Right lung (tissue), 2 donors: ENCODE measurements at regions not wholly inside any gene's neighbourhood (a gene's known extent, or its start where the extent isn't known, plus 50 kb on each side); places are given as distances from the start of the nearest gene placed in this dataset.
A peak's percentile ranks its signal among the peaks of the same experiment; 100 is the strongest.

ENCODE experiments used
- DNase-seq, 2 donors: peaks; one replicate each; pipeline ENCODE4 v3.0.0-alpha.2; 2013

GRCh38 chr19:29263305-29264135 lies 50.6 kb upstream of the UQCRFS1 start:
- DNase-seq, result peak in 1 of 2 donors; percentile 13

DNA sequence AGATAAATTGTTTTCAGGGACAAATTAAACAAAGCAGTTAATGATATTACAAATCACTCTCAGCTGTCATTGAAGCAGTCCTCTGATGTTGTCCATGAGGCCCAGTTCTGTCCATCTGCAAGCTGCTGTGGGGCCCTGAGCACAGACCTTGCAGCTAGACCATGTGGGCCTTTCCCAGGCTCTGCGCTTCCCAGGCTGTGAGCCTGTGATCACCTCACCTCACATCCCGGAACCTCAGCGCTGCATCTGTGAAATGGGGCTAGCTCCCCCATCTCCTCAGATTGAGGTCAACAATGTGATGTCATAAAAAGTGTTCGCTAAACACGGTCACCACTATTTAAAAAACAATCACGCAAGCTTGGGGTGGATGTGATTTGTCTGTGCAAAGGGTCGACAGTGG lies 51.9 kb upstream of the UQCRFS1 start:
- no peak for DNase-seq

DNA sequence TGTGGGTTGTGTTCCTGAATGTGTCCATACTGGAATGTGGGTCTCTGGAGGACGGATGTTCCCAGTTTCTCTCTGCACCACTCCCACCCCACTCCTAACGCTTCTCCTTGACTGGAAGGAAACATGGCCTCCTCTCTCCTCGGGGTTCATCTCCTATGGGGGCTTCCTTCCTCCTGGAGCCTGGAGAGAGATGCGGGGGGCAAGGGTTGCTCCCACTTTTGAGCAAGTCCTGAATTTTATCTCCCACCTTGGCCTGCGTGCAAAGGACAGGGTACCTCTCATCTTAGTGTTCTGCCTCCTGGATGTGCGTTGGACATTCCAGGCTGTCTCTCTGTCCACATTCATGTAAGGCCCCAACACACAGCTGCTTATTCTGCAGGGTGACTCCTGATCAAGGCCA lies 52.5 kb upstream of the UQCRFS1 start:
- no peak for DNase-seq

DNA sequence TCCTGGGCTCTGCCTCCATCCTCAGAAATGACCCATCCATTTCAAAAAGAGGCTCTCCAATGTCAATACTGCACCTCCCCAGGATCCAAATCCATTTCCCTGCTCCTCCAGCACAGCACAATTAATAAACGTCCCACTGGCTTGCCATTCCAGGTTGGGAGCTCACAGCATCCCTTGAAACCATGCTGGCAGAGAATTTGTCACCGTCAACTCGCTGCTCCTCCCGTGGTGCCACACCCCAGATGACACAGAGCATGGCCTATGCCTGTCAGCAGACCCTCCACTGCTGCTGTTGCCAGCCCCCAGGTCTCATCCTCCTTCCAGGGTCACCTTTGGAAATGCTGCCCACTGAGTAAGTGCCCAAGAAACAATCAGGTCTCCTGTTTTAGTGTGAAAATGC lies 53.0 kb upstream of the UQCRFS1 start:
- no peak for DNase-seq

DNA sequence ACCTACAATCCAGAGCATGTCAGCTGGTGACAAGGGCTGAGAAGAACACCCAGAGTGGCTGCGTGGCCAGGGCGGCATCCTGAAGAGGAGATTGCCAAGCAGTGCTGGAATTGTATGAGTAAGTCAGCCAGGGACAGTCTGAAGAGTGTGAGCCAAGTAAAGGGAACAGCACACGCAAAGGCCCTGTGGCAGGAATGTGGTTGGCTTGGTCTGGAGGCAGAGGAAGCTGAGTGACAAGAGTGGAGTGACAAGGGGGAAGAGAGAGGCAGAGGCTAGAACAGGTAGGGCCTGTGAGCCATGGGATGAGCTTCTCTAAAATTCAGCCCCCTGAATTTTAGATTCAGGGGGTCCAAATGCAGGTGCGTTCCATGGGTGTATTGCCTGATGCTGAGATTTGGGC lies 53.7 kb upstream of the UQCRFS1 start:
- no peak for DNase-seq

DNA sequence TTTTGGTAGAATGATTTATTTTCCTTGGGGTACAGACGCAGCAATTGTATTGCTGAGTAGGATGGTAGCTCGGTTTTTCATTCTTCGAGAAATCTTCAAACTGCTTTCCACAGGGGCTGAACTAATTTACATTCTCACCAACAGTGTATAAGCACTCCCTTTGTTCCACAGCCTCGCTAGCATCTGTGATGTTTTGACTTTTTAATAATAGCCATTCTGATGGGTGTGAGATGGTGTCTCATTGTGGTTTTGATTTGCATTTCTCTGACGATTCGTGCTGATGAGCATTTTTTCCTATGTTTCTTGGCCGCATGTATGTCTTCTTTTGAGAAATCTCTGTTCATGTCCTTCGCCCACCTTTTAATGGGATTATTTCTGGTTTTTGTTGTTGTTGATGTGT lies 54.8 kb upstream of the UQCRFS1 start:
- DNase-seq, result no peak

- DNase-seq, result no peak
Observed at GRCh38 chr19:29268103-29268502, 55.2 kb upstream of the UQCRFS1 start.

DNA sequence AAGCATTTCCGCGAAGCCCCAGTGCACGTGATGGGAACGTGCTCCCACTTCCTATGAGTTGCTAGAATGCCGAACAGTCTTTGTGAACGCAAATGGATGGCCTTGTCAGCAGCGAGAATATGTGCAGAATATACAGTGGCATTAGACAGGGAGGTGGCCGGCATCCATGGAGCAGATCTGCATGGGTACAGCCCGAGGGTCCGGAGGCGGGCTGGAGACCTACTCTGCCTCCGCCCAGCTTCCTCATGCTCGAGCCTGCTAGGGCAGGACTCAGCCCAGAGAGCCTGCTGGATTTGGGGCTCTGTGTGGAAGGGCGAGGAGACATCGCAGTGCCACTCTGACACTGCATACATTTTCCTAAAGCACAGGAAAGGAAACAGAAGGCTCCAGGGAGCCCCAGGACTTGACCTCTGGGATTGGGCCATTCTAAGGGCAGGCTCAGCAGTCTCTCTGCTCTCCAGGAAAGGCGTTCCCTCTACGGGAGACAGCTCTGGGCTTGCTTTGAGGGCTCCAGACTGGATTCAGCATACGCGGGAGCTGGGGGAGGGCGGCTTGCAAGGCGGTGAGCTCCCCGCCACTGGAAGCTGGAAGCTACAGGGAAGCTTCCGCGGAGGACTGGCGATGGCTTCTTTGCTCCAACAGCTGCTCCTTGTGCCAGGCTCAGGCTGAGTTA lies 55.9 kb upstream of the UQCRFS1 start:
- no peak for DNase-seq

- DNase-seq, result no peak
Observed at GRCh38 chr19:29269641-29270040, 56.7 kb upstream of the UQCRFS1 start.

GRCh38 chr19:29271341-29271740 lies 58.4 kb upstream of the UQCRFS1 start:
- no peak for DNase-seq

DNA sequence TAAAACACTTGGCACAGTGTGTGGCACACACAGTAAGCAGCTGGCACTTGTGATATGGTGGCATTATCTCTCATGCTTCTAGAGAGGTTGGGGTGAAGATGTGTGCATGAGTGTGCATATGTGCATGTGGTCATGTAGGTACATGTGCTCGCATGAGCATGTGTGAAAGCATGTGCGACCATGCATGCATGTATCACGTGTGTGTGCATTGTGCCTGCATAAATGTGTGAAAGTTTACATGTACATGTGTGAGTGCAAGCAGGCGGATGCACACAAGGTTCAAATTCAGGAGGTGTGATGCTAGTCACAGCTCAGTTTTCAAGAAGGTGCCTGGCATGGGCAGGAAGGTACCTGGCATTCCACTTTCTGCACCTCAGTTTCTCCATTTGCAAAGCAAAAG lies 59.0 kb upstream of the UQCRFS1 start:
- no peak for DNase-seq

DNA sequence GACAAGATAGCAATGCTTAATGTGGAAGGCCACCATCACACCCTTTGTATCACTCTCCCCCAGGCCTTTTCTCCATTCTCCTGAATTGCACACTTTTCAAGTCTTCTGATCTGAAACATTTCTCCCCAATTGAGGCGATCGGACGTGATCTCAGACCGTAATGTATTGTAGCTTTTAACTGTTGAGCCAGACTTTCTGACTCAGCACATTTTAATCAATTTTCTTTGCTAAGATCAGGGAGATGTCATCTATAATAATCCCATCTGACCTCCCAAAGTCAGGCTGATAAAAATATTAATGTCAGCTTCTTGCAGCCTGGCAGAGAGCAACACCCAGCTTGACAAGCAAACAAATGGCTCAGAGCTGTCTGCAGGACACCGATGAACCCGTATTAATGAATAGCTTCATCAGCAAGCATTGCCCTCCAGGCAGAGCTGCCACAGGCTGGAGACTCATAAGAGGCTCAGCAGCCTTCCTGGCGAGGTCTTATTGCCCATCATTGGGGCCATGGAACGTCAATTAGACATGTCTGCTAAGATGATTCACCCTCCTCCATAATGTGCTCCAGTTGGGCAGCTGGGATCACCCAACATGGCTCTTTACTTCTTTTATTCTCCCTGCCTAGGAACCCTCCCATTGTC lies 60.2 kb upstream of the UQCRFS1 start:
- DNase-seq, result no peak

DNA sequence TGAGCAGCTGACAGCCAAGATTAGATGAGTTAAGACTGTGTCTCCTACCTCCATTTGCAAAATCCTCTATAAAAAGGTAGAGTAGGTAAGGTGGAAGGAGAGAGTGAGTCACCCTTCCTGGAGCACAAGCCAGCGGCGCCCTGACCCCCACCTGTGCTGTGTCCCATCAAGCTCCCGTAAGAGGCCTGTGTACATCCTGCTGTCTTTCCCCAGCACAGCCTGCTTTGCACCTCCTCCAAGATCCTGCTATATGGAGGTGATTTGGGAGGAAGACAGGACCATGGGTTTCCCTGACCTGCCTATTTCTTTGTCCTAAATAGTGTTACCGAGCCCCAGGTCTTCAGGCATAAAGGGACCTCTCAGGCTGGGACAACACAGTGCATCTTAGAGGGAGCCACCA lies 62.3 kb upstream of the UQCRFS1 start:
- DNase-seq, result no peak

DNA sequence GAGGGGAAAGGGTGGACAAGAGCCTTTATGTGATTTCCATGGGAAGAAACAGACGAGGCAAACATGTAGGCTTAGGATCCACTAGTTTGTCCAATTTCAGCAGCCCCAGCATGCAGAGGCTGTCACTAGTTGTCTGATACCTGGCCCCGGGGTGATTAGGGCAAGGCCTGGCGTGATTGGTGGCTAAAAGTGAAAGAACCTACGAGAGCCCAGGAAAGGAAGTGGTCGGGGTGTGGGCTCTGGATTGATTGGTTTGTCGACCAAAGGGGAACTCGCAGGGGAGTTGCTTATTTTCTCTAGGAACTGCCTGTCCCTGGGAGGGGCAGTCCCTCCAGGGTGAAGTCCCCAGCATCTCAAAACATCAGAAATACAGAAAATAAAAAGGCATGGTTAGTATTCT lies 64.2 kb upstream of the UQCRFS1 start:
- peak in 1 of 2 donors; percentile 7 for DNase-seq

DNA sequence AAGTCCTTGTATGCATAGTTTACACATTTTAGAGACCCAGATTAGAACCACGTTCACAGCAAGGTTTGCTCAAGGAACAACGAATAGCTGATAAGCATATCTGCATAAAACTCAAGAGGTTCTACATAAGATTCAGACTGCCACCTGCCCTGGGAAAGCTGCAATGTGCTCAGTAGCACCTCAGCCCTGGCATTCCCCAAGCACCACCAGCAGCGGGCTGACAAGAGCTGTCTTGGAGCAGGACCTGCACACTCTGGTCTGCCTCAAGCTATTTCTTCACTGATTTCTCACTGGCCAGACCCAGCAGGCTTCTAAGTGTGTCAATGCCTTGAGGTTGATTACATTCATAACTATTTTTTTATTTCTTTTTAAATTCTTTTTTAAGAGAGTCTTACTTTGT lies 65.8 kb upstream of the UQCRFS1 start:
- no peak for DNase-seq

- DNase-seq, result no peak
Observed at GRCh38 chr19:29283366-29283765, 70.4 kb upstream of the UQCRFS1 start.

DNA sequence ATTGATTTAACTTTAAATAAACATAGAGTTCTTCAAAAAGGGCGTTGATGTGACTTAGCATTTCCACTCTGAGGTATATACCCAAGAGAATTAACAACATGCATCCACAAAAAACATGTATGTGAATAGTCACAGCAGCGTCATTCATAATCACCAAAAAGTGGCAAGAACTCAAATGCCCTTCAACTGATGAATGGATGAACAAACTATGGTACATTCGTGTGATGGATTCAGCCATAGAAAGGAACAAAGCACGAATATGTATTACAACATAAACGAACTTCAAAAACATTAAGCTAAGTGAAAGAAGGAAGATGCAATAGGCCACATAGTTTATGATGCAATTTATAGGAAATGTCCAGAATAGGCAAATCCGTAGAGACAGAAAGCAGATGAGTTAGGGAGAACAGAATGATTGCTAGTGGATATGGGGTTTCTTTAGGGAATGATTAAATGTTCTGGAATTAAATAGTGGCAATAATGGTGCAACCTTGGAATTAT lies 72.3 kb upstream of the UQCRFS1 start:
- DNase-seq, result no peak

DNA sequence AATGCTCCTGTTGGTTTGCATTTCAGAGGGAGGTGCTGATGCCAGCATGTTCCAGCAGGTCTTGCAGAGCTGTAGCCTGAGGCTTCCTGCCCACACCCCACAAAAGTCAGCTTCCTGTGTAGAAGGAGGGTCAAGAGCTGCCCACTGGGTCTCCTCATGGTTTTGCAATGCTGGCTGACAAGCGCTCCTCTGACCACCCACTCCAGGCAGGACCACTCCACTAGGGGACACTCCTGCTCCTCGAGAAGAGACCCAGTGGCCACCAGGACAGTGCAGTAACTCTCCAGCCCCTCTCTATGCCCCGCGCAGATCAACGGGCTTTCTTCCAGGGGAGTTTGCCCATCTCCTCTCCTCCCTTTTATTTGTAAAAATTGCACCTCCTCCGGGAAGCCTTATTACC lies 72.9 kb upstream of the UQCRFS1 start:
- peak in 1 of 2 donors; percentile 19 for DNase-seq

- no peak for DNase-seq
Observed at GRCh38 chr19:29287061-29287460, 74.1 kb upstream of the UQCRFS1 start.

DNA sequence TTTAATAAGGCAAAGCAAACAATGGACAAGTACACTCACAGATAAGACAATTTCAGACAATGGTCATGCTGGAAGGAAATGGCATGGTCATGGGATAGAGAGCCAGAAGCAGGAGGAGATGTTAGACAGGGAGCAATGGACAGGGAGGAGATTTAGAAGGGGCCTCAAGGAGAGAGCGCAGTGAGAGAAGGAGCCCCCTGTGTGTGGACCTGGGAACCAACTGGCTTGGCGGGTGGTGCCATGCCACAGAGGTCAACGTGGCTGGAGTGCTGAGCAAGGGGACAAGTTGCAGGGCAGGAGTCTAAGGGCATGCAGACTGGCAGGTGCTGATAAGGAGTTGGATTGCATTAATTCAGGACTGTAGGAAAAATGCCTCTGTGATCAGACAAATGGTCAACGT lies 75.3 kb upstream of the UQCRFS1 start:
- DNase-seq, result no peak

DNA sequence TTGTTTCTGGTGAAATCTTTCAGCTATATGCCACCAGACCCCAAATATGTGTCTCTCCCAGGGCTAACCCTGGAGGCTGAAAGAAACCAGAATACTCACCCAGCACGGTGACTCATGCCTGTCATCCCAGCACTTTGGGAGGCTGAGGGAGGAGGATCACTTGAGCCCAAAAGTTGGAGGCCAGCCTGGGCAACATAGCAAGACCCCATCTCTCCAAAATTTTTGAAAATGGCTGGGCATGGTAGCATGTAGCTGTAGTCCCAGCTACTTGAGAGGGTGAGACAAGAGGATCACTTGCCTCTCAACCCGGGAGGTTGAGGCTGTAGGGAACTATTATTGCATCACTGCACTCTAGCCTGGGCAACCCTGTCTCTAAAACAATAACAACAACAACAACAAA lies 76.1 kb upstream of the UQCRFS1 start:
- DNase-seq, result no peak

DNA sequence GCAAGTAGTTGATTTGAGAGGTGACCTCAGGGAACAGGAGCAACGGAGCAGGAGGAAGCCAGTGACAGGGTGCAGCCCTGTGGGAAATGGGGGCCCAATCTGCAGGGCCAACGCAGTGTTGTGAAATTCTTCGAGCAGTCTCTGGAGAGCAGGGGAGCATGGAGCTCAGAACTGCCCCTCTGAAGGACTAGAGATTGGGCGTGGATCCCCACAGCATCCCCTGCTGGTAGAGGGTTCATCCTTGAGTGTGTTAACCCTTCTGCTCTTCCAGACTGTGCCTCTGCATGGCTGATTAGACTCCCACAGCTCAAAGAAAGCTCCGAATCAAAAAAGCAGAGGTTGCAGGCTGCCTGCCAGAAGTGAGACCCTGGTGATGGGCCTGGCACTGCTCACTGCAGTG lies 77.9 kb upstream of the UQCRFS1 start:
- no peak for DNase-seq

- no peak for DNase-seq
Observed at GRCh38 chr19:29292153-29292552, 79.2 kb upstream of the UQCRFS1 start.
